ENCODE measurements at regions not wholly inside any gene's neighbourhood (a gene's known extent, or its start where the extent isn't known, plus 50 kb on each side); places are given as distances from the start of the nearest gene placed in this dataset.

DNA sequence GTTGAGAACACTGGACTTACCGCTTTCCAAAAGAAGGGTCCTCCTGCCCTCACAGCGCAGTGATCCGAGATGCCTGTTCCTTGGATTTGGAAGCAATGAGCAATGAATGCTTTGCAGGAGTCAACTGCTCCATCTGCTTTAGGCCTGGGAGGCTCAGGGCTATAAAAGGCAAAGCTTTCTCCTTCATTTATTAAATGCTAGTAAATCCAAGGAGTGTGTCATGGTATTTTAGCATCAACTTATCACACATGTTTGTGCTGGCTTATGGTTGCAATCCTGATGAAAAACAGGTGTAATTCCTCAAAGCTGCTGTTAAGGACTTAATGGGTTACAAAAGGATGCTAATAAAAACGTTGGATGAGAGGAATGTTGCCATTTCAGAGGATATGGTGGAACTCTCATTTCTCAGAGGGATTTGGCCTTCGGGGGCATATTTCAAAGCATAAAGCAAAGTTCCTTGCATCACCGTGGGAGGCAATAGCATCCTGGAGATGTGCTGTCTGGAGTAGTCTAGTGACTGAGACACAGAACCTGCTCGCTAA lies 158.5 kb upstream of the TPM1 start:
- DNase-seq = no peak

DNA sequence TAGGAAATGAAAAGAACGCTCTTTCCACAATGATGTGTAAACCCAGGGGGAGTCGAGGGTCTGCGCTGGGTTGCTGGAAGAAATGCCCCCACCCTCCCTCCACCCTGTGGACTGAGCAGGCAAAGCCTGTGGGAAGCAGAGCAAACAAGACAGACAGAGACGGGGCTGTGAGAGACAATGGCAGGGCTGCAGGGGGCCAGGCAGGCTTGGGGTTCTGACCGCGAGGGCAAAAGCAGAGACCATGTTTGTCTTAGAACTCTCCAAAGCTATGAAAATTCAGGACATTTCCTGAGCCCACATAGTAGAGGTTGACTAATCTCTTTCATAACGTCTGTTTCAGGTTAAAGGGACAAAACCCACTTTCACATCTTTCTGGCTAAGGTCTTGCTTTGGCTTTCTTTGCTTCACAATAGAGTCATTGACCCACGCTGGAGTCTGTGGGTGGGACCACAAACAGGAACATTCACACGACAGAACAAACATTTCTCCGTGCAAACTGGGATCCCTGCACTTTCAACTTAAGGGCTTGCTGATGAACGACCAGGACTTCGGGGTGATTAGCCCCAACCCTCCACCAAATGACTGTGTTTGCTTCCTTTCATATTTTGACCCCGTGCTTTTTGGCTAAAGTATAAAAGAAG lies 156.0 kb upstream of the TPM1 start:
- DNase-seq = no peak

DNA sequence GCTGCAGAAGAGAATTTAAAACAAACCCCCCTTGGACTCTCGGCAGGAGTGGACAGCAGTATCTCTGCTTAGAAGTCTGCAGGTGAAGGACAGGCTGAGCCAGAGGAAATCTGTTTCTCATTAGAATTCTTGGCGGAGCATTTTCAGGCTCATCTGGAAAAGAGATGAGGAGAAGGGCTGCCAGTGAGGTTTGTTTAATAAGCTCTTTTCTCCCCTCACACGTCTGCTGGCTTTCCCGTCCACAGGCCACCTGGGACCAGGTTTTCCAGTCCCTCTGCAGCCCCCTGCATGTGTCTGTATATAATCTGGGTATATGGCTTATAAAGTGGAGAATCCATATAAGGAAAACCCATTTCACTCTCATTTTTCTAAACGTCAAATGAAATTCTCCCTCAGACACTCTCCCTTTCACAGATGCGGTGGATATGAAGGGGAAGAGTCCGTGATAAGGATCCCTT lies 155.4 kb upstream of the TPM1 start:
- DNase-seq = no peak

DNA sequence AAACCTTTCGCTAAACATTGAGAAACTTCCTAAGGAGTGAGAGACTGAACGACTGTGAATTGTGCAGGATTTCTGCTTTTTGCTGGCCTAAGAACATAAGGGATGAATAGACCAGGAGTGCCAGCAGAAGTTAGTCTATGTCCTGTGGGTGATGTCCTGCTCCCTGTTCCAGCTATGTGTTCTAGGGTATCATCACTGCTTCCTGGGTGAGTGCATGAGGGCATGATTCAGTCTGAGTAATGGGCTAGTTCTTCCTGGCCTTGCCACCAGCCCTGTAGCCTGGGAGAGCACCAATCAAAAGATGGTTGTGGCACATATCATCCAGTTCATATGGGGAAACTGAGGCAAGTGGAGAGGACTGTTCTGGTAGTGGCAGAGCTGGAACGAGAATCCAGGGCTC lies 153.9 kb upstream of the TPM1 start:
- no peak for DNase-seq

DNA sequence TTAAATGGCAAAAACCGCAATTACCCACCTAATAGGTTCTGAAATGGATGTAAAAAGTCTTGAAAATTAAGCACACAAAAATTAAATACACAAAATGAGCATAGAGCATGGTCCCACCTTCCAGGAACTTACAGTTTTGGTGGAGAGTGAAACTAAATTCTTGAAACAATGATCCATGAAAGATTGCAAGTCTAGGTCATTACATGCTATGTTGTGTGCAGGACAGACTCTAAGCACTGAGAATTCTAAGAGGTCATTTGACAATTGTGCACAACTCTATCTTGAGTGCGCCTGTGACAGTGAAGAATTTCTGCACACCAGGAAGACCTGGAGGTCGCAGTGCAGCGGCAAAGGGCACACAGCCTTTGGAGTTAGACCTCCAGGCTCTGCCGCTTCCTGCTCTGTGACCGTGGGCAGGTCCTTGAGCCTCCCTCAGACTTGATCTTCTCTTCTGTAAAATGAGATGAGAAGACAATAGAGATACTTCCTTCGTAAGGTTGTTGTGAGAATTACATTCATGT lies 153.3 kb upstream of the TPM1 start:
- DNase-seq = no peak

DNA sequence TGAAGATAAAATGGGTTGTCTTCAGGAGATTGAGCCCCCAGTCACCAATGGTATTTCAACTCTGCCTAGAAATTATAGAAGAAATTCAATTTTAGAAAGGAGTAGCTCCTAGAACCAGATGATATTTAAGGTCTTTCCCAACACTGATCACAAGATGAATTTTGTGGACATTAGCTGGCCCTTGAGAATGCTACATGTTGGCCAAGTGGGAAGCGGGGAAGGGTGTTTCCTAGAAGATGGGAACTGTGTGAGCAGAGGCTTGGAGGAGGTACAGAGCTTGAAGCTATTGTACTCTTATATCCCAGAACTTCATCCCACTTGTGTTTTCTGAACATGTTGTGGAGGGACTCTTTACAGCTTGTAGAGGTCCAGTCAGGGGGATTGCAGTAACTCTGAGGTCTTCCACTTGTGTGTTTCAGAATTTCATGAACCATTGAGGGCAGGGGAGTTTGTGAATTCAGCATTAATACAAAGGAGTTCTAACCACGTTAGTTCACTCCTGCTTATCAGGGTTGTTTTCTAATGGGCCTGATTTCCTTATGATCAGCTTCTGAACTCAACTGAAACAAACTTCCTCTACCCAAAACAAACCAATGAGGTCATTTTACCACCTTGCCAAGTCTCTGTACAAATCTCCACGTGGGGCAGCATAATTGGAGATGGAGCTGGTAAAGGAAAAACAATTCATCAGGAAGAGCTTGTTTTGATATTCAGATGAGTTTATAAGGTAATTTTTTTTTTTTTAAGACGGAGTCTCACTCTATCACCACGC lies 152.6 kb upstream of the TPM1 start:
- DNase-seq = no peak

DNA sequence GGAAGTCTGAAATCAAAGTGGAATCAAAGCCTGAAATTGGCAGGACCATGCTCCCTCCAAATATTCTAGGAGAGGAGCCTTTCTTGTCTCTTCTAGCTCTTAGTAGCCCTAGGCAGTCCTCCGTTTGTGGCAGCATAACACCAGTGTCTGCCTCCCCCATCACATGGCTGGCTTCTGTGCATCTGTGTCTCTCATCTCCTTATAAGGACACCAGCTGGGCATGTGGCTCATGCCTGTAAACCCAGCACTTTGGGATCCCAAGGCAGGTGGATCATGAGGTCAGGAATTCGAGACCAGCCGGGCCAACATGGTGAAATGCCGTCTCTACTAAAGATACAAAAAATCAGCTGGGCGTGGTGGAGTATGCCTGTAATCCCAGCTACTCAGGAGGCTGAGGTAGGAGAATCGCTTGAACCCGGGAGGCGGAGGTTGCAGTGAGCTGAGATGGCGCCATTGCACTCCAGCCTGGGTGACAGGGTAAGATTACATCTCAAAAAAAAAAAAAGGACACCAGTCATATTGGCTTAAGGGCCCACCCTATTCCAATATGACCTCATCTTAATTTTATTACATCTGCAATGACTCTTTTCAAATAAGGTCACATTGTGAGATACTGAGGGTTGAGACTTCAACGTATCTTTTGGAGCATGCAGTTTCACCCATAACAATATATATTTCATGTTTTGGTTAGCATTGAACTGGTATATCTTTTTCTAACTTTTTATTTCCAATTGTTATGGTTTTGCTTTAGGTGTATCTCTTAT lies 148.0 kb upstream of the TPM1 start:
- no peak for DNase-seq

DNA sequence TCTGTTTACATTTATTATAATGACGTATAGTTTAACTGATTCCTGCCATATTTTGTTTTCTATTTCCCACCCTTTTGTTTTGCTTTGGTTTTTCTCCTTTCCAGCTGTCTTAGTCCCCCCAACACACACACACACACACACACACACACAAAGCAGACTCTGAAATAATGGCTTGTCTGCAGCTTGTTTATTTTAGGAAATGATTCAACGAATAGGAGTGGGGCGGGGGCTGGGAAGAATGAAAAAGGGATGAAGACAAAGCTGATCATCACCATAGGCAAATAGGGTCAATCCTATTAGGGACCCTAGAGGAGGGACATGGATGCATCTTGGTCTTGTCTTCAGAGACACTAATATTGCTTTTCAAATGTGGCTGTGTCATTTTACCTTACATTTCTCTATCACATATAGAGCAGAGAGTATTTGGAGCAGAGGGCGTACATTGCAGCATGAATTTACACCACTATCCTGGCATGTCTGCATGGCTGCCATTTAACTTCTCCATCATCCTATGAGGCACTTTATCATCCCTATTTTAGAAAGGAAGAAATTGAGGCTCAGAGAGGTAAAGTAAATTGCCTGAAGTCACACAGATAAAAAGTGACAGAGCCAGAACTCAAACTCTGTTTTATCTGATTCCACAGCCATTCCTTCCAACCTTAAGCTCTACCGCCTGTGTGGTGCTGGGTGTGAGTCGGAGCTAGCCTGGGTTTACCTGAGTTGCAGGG lies 147.2 kb upstream of the TPM1 start:
- no peak for DNase-seq

DNA sequence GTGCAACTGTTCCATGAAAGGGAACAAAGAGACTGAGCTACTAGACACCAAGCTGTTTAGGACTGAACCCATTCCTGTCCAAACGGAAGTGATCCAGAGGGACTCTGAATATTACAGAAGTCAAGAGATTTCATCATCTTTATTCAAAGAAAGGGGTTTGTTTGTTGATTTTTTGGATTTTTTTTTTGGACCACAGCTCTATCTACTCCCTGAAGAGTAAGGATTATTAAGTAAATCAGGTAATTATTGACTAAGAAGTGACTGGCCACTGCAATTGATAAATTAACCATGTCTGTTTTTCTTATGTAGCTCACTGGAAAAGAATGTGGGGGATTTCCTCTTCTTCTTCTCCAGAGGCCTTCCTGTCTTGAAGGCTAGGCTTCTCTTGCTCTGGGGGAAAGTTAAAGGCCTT lies 146.6 kb upstream of the TPM1 start:
- DNase-seq = no peak

DNA sequence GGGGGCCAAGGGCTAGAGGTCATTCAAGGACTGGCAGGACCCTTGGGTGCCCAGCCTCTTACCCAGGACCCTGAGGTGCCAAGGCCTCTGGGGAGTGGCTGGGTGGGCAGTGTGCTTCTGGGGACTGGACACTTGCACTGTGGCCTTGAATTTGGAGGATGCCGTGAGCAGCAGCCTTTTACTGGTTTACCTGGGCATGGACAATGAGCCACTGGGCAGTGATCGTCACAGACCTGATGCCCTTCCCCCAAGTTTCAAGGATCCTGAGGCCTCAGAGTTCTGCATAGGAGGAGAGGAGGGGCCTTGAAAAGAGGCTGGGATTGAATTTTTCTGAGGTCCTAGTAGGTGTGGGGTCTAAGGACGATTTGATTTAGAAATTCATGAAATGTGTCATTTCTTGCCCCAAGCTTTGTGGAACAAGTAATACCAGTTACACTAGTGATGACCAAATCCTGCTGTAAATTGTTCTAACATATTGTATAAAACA lies 146.1 kb upstream of the TPM1 start:
- no peak for DNase-seq

DNA sequence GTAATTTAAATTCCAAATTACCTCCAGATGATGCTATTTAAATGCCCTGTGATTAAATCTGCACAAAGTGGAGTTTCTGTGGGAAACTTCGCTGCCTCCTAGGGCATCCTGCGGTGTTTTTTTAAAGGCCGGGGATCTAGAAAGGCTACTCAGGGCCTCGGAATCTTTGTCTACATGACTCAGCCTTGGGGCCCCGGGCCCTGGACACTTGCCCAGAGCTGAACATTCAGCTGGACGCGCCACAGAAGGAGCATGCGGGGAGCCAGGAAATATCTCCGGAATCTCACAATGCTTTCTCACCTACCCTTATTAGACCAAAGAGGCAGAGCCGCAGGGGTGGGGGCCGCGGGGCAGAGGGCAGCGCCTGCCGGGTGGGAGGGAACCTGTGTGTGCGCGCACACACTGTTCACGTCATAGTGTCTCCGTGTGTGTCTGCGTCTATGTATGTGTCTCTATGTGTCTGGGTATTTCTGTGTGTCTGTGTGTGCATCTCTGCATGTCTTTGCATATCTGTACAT lies 145.5 kb upstream of the TPM1 start:
- DNase-seq = no peak

DNA sequence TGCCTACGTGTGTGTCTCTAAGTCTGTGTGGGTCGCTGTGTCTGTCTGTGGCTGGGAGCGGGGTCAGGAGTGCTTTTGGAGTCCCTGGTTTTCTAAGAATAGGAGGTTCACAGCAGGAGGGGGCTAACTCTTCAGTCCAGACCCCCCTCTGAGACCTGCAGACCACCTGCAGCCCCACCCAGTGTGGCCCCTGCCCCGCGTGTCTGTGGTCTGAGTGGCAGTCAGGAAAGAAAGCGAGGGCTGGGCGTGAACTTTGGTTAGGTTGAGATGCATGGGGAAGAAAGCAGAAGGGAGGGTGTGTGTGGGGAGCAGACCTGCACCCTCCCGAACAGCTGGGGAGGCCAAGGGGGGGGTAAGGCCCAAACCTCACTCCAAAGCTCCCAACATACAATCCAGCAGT lies 144.9 kb upstream of the TPM1 start:
- no peak for DNase-seq

DNA sequence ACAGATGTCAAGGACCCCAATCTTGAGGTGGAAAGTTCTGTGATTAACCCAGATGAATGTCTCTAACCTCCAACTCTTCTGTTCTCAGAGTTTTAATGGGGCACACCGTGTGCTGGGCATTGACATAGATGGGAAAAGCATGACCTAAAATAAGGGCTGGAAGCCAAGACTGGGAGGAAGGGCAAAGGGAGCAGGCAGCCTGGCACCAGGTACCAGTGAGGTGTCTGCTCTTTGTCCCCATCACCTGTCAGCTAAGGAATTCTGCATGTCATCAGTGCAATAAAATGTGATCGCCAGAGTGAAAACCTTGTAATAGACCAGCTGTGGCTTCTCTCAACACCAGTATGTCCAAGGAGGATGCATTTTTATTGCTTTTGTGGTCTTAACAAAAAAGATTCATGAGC lies 143.5 kb upstream of the TPM1 start:
- DNase-seq = no peak

DNA sequence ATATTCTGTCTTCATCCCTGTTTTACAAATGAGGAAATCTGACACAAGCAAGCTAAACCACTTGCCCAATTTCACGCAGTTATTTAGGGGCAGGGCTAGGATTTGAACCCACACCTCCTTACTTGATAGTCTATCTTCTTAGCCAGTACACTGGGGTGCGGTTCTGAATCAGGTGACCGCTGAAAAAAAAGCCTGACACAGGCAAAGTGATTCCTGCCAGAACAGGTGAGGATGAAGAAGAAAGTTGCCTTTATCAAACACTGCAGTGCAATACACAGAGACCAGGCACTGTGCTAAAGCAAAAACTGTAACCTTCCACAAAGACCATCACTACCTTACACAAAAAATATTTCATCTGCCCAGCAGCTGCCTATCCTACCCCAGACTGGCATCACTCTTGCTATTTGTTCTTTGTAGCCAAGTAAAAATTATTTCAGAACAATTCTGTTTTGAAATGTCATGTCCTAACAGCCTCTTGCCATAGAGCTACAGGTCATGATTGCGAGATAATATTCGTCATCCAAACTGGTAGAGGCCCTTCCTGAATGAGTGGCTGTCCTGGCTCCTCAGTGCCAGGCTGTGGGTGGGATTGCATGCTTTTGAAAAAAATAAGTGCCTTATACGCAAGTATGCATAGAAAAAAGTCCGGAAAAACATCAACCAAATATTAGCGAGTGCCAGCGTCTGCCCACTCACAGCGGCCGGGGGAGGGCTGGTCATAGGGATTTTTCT lies 142.3 kb upstream of the TPM1 start:
- DNase-seq = no peak

DNA sequence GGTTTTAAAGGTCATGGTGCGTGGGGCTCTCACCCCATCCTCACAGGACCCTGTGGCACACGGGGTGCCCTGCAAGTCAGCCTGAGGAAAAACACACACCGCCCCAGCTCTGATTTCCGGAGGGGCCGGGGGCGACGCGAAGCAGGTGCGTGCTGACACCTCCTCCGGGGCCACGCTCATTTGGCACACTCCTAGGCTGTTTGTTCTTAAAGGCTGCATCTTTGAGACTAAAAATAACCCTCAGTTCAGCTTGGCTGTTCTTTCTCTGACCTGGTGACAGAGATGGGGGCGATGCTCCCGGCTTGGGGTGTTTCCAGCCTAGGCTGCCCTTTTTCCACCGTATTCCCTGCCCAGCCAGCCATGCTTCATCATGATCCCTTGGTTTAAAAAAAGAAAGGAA lies 141.5 kb upstream of the TPM1 start:
- DNase-seq = no peak

DNA sequence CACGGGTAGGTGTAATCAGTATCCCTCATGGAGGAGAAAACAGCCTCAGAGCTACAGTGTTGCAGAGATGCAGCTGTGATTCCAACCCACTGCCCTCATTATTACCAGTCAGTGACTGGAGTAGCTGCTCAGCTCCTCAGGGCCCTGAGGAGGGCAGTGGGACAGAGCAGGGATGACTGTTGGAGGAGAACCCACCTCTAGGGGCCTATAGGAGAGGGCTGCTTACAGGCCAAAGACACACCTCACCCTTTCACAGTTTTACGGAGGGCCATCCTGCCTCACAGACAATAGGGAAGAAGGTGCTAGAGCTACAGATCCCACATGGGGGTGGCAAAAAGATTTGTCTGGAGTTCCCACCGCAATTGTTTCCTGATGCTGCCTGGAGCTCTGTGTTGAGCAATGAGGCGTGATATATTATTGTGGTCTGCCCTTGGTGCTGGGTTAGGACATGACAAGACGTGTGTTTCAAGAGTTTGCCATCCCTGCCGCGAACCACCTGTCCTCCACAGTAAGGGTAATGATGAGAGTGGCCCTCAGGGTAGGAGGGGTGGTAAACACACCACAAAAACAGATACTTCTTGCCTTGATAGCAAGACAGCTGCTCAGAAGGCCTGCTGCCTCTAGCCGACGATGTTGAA lies 140.5 kb upstream of the TPM1 start:
- no peak for DNase-seq

DNA sequence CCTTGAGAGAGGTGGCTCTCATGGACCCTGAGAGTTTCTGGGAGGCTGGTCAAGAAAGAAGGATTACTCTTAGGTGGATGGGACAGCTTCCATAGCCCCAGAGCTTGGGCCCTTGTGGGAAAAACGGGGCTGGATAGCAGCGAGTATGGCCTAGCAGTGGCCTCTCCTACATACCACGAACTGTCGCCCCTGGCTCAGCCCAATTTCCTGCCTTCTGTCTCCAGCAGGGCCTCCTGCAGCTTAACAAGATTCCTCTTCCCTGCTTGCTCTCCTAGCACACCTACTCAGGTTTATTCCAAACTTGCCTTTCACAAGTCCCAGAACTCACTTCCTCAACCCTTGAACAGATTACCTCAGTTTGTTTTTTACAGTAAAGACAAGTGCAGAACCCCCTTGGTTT lies 139.7 kb upstream of the TPM1 start:
- DNase-seq = no peak

DNA sequence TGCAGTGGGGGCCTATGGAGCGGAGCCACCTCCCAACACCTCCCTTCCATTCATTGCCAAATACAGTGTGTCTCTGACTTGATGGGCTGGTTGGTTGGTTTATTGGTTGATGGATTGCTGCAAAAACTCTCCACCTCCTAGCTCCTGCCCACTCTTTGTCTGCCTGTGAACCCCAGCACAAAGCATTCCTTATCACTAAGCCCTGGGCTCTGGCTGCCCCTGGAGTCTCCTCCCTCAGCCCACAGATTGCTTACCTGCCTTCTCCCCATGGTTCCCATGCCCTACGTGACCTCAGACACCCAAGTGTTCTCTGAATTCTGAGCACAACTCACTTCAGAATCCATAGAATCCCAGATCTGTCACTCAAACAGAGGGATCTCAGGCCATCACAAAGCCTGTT lies 139.1 kb upstream of the TPM1 start:
- no peak for DNase-seq

DNA sequence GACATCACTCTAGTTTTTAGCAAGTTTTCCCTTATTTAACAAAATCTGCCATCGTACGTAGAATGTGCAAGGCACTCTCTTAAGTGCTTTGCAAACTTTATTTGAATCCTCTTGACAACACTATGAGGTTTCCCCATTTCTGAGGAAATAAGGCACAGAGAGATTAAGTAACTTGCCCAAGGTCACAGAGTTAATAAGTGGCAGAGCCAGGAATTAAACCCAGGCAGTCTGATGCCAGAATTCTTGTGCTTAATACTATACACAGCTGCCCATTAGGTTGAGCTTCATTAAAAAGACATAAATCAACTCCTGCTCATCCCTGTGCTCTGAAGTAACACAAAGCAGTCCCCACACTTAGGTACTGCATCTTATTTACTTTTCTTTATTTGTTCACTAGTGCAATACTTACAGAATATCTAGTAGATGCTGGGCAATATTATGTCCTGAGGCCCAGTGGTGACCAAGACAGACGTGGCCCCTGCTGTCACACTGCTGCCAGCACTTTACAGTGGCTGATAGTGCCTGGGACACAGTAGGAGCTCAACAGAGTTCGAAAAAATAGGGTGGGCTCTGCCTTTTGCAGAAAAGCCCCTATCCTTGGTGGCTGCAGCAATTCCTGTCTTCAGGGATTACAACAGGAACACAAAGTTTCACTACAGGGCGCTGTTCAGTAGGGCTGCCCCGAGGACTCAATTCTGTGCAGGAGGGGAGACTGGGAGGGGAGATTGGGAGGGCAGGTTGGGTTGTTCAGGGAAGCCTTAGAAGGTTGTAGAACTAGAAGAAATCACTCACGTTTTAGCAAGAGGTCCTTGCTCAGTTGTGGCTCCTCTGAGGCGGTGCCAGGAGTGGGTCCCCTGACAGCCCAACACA lies 138.3 kb upstream of the TPM1 start:
- no peak for DNase-seq

DNA sequence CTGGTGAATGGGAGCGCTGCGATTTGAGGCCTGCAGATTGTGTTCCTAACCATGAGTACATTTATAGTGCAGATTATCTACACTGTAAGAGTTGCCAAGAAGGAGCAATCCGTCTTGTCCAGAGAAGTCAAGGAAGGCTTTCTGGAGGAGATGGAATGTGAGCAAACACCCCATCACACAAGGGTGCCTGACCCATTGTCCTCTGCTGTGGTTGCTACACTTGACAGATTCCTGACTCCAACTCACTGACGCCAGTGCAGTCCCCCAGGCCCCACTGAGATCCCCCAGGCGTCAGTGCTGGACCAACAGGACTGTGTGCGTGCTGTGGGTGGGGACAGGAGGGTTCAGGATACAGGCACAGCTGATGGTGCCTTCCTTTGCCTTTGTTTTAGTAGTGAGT lies 135.9 kb upstream of the TPM1 start:
- no peak for DNase-seq

Data from DMS153 (cell line).